GM23338 (cell line): ENCODE measurements at regions not wholly inside any gene's neighbourhood (a gene's known extent, or its start where the extent isn't known, plus 50 kb on each side); places are given as distances from the start of the nearest gene placed in this dataset.

Experiments used
- ATAC-seq: fragments of 200-7000 bp; cut with Tn5 transposase; 3 replicates; pipeline ENCODE4 v1.9.1; 2020
- DNase-seq: peaks from one replicate; pipeline ENCODE4 v3.0.0-alpha.2; 2015; ENCODE audit warnings: low spot score
- H2AFZ ChIP-seq: fragments of 200-600 bp; sonication (generic); 2 replicates; pipeline ENCODE4 v1.8.0; 2016; ENCODE audit warnings: antibody characterized with exemption, mild to moderate bottlenecking, moderate library complexity
- H3F3A ChIP-seq: fragments of 200-600 bp; sonication (generic); replicated peaks from 2 replicates; pipeline ENCODE4 v1.8.0; 2017; ENCODE audit warnings: antibody characterized with exemption, mixed run types, low read depth
- H3K27ac ChIP-seq: fragments of 200-600 bp; sonication (generic); 2 replicates; pipeline ENCODE4 v1.6.1; 2016; ENCODE audit warnings: low read depth
- H3K27me3 ChIP-seq: fragments of 200-600 bp; sonication (generic); 2 replicates; pipeline ENCODE4 v1.8.0; 2016; ENCODE audit warnings: mild to moderate bottlenecking, mixed run types, moderate library complexity; ENCODE audit not compliant: insufficient read depth
- H3K36me3 ChIP-seq: fragments of 200-600 bp; sonication (generic); 2 replicates; pipeline ENCODE4 v1.8.0; 2016; ENCODE audit warnings: mild to moderate bottlenecking; ENCODE audit not compliant: insufficient read depth
- H3K4me1 ChIP-seq: fragments of 200-600 bp; sonication (generic); 2 replicates; pipeline ENCODE4 v1.8.0; 2016; ENCODE audit warnings: mild to moderate bottlenecking, moderate library complexity; ENCODE audit not compliant: insufficient read depth
- H3K4me2 ChIP-seq: fragments of 200-600 bp; sonication (generic); 2 replicates; pipeline ENCODE4 v1.7.1; 2017; ENCODE audit warnings: mixed run types
- H3K4me3 ChIP-seq: fragments of 200-600 bp; sonication (generic); 2 replicates; pipeline ENCODE4 v1.6.1; 2016; ENCODE audit warnings: mixed run types
- H3K79me2 ChIP-seq: fragments of 200-600 bp; sonication (generic); replicated peaks from 2 replicates; pipeline ENCODE4 v1.8.0; 2017; ENCODE audit warnings: mild to moderate bottlenecking; ENCODE audit not compliant: insufficient read depth
- H3K9me2 ChIP-seq: fragments of 200-600 bp; sonication (generic); 2 replicates; pipeline ENCODE4 v1.8.0; 2017; ENCODE audit not compliant: insufficient read depth
- H4K20me1 ChIP-seq: fragments of 200-600 bp; sonication (generic); replicated peaks from 2 replicates; pipeline ENCODE4 v1.8.0; 2017; ENCODE audit warnings: mild to moderate bottlenecking; ENCODE audit not compliant: insufficient read depth
- H3K27ac Mint-ChIP-seq: 2 replicates; pipeline ENCODE4 v1.8.0; 2020; ENCODE audit warnings: inconsistent platforms, mild to moderate bottlenecking, moderate library complexity, mixed read lengths
- H3K27me3 Mint-ChIP-seq: 3 replicates; pipeline ENCODE4 v1.8.0; 2022; ENCODE audit warnings: low read depth, mild to moderate bottlenecking, moderate library complexity, mixed read lengths, inconsistent platforms; ENCODE audit not compliant: insufficient read depth, poor library complexity
- H3K36me3 Mint-ChIP-seq: 3 replicates; pipeline ENCODE4 v1.8.0; 2021; ENCODE audit warnings: low read depth, mild to moderate bottlenecking, inconsistent platforms, moderate library complexity, mixed read lengths
- H3K4me1 Mint-ChIP-seq: 3 replicates; pipeline ENCODE4 v1.8.0; 2020; ENCODE audit warnings: mild to moderate bottlenecking, inconsistent platforms, mixed read lengths
- H3K4me3 Mint-ChIP-seq: 3 replicates; pipeline ENCODE4 v1.8.0; 2021; ENCODE audit warnings: moderate library complexity, mild to moderate bottlenecking, inconsistent platforms, mixed read lengths
- H3K9me3 Mint-ChIP-seq: 3 replicates; pipeline ENCODE4 v1.8.0; 2020; ENCODE audit warnings: moderate library complexity, mild to moderate bottlenecking, inconsistent platforms, mixed read lengths
- CREB1 ChIP-seq: fragments of 250-450 bp; sonication (Bioruptor Pico); IDR thresholded peaks from 2 replicates; pipeline ENCODE4 v1.5.0; 2020; ENCODE audit warnings: low read depth, mild to moderate bottlenecking, moderate library complexity
- CTCF ChIP-seq, 2 experiments: fragments of 200-600 bp in 1 of 2; sonication (generic) in 1 of 2; conservative IDR thresholded peaks; 2 replicates each; pipeline versions ENCODE4 v1.5.1 to v1.6.1; 2016 to 2017; ENCODE audit warnings: antibody characterized with exemption in 2 of 2, low read depth in 2 of 2, mild to moderate bottlenecking in 2 of 2, moderate library complexity in 1 of 2
- EZH2 ChIP-seq: fragments of 200-600 bp; sonication (generic); IDR thresholded peaks from one replicate; pipeline ENCODE4 v1.8.0; 2017; ENCODE audit warnings: antibody characterized with exemption, mild to moderate bottlenecking, low read depth; ENCODE audit not compliant: unreplicated experiment
- EZH2phosphoT487 ChIP-seq: fragments of 200-600 bp; sonication (generic); IDR thresholded peaks from one replicate; pipeline ENCODE4 v1.8.1; 2018; ENCODE audit warnings: antibody characterized with exemption; ENCODE audit not compliant: unreplicated experiment
- JUNB ChIP-seq: IDR thresholded peaks from one replicate; pipeline ENCODE4 v1.6.1; 2016; ENCODE audit warnings: antibody characterized with exemption; ENCODE audit not compliant: unreplicated experiment
- NANOG ChIP-seq: IDR thresholded peaks from 2 replicates; pipeline ENCODE4 v1.6.1; 2016; ENCODE audit warnings: antibody characterized with exemption, borderline replicate concordance
- POLR2AphosphoS5 ChIP-seq: IDR thresholded peaks from 2 replicates; pipeline ENCODE4 v1.6.1; 2016; ENCODE audit warnings: antibody characterized with exemption, low read depth
- REST ChIP-seq: IDR thresholded peaks from one replicate; pipeline ENCODE4 v1.6.1; 2018; ENCODE audit warnings: antibody characterized with exemption; ENCODE audit not compliant: unreplicated experiment
- STAT1 ChIP-seq: IDR thresholded peaks from one replicate; pipeline ENCODE4 v1.6.1; 2016; ENCODE audit warnings: antibody characterized with exemption; ENCODE audit not compliant: unreplicated experiment
- ZNF114 ChIP-seq: fragments of 250-450 bp; sonication (Bioruptor Pico); IDR thresholded peaks from 2 replicates; pipeline ENCODE4 v1.5.0; 2020; ENCODE audit warnings: mild to moderate bottlenecking, moderate library complexity
- ZNF331 ChIP-seq: fragments of 250-450 bp; sonication (Bioruptor Pico); IDR thresholded peaks from 2 replicates; pipeline ENCODE4 v1.5.0; 2020; ENCODE audit warnings: low read depth, mild to moderate bottlenecking, moderate library complexity
- ZNF462 ChIP-seq: fragments of 250-450 bp; sonication (Bioruptor Pico); IDR thresholded peaks from 2 replicates; pipeline ENCODE4 v1.5.0; 2020; ENCODE audit warnings: mild to moderate bottlenecking, moderate library complexity
- TF ChIP-seq, protein P1 (sequence below): IDR thresholded peaks from 2 replicates; pipeline ENCODE4 v1.6.1; 2016; ENCODE audit warnings: antibody characterized with exemption

GRCh38 chr12:60863421-60863820, 1267.6 kb downstream of the SLC16A7 start:
- Mint-ChIP-seq H3K4me1 (no peaks in the 10 kb centered on the region), H3K4me3 (no peak overlapping the region), H3K36me3 (no peaks in the 10 kb centered on the region), H3K27me3 (no peaks in the 10 kb centered on the region), H3K27ac (no peak overlapping the region), H3K9me3 (no peaks in the 10 kb centered on the region)
- Histone ChIP-seq H3F3A (no peaks in the 10 kb centered on the region), H3K27me3 (no peaks in the 10 kb centered on the region), H3K79me2 (no peaks in the 10 kb centered on the region), H2AFZ (no peak overlapping the region), H3K4me1 (no peaks in the 10 kb centered on the region), H3K27ac (no peak overlapping the region), H4K20me1 (no peaks in the 10 kb centered on the region), H3K4me3 (no peak overlapping the region), H3K36me3 (no peaks in the 10 kb centered on the region), H3K4me2 (no peak overlapping the region), H3K9me2 (no peaks in the 10 kb centered on the region)
- ATAC-seq = no peak
- DNase-seq = no peak
- TF ChIP-seq, protein P1, sequence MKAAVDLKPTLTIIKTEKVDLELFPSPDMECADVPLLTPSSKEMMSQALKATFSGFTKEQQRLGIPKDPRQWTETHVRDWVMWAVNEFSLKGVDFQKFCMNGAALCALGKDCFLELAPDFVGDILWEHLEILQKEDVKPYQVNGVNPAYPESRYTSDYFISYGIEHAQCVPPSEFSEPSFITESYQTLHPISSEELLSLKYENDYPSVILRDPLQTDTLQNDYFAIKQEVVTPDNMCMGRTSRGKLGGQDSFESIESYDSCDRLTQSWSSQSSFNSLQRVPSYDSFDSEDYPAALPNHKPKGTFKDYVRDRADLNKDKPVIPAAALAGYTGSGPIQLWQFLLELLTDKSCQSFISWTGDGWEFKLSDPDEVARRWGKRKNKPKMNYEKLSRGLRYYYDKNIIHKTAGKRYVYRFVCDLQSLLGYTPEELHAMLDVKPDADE = no peak
- no peak for TF ChIP-seq JUNB
- TF ChIP-seq ZNF462 = no peak
- no peak for TF ChIP-seq POLR2AphosphoS5
- TF ChIP-seq ZNF331 = no peak
- TF ChIP-seq EZH2phosphoT487 = no peak
- TF ChIP-seq NANOG = no peak
- no peak for TF ChIP-seq STAT1
- no peak for TF ChIP-seq CREB1 (CRISPR knock-in tag)
- TF ChIP-seq EZH2 = no peak
- no peak for TF ChIP-seq CTCF (conservative IDR thresholded peaks at IDR 0.05; ENCODE audit: low read depth in 2 of 2)
- no peak for TF ChIP-seq ZNF114 (CRISPR knock-in tag)
- TF ChIP-seq REST = no peak
